ENCODE measurements at regions not wholly inside any gene's neighbourhood (a gene's known extent, or its start where the extent isn't known, plus 50 kb on each side); places are given as distances from the start of the nearest gene placed in this dataset.

GRCh38 chr3:178056868-178057267, 479.4 kb upstream of the KCNMB2 start:
- H3K4ac ChIP-seq (ENCODE audit: low read depth, low read length): no peak overlapping the region
- H3K79me2 ChIP-seq (ENCODE audit: control insufficient read depth, insufficient read depth, low read length): no peaks in the 10 kb centered on the region
- no peak overlapping the region for H3K18ac ChIP-seq (ENCODE audit: low read length)
- H3K4me1 ChIP-seq (ENCODE audit: control insufficient read depth, low read depth, low read length): no peaks in the 10 kb centered on the region
- H3K23ac ChIP-seq (ENCODE audit: low read length): no peak overlapping the region
- H3K27ac ChIP-seq (ENCODE audit: low read depth, low read length): no peak overlapping the region
- H3K9ac ChIP-seq (ENCODE audit: low read length): no peak overlapping the region
- no peak overlapping the region for H2BK5ac ChIP-seq (ENCODE audit: low read length)
- H4K8ac ChIP-seq (ENCODE audit: low read depth, low read length): no peak overlapping the region
- H3K79me1 ChIP-seq (ENCODE audit: low read length): no peaks in the 10 kb centered on the region
- WGBS (ENCODE audit: extremely low coverage, insufficient coverage, low lambda C conversion rate): no CpG with 5 or more reads among the region's 1 CpG
- no peaks in the 10 kb centered on the region for H3K36me3 ChIP-seq (ENCODE audit: control insufficient read depth, insufficient read depth, low read length)
- no peak overlapping the region for H3K4me3 ChIP-seq (ENCODE audit: low read length)
- no peak for DNase-seq
- no peak overlapping the region for H2BK15ac ChIP-seq (replicated peaks; ENCODE audit: low read depth)
- no peaks in the 10 kb centered on the region for H3K27me3 ChIP-seq (ENCODE audit: insufficient read depth, low read length, poor library complexity)
- no peak overlapping the region for H3K56ac ChIP-seq (ENCODE audit: low read length)
- no peak overlapping the region for H2AK5ac ChIP-seq (ENCODE audit: low read length)
- no peak overlapping the region for H4K5ac ChIP-seq (ENCODE audit: low read length)
- no peak overlapping the region for H2BK120ac ChIP-seq (ENCODE audit: low read depth, low read length)
- no peak overlapping the region for H3K4me2 ChIP-seq (ENCODE audit: low read length)

GRCh38 chr3:178058629-178059028, 477.6 kb upstream of the KCNMB2 start:
- Histone ChIP-seq H4K8ac (ENCODE audit: low read depth, low read length) (no peak overlapping the region), H3K4ac (ENCODE audit: low read depth, low read length) (no peak overlapping the region), H3K79me1 (ENCODE audit: low read length) (no peaks in the 10 kb centered on the region), H3K23ac (ENCODE audit: low read length) (no peak overlapping the region), H4K5ac (ENCODE audit: low read length) (no peak overlapping the region), H3K36me3 (ENCODE audit: control insufficient read depth, insufficient read depth, low read length) (no peaks in the 10 kb centered on the region), H2BK5ac (ENCODE audit: low read length) (no peak overlapping the region), H3K9ac (ENCODE audit: low read length) (no peak overlapping the region), H2BK120ac (ENCODE audit: low read depth, low read length) (no peak overlapping the region), H3K56ac (ENCODE audit: low read length) (no peak overlapping the region), H3K4me3 (ENCODE audit: low read length) (no peak overlapping the region), H2AK5ac (ENCODE audit: low read length) (no peak overlapping the region), H3K27me3 (ENCODE audit: insufficient read depth, low read length, poor library complexity) (no peaks in the 10 kb centered on the region), H3K27ac (ENCODE audit: low read depth, low read length) (no peak overlapping the region), H3K4me2 (ENCODE audit: low read length) (no peak overlapping the region), H3K79me2 (ENCODE audit: control insufficient read depth, insufficient read depth, low read length) (no peaks in the 10 kb centered on the region), H3K4me1 (ENCODE audit: control insufficient read depth, low read depth, low read length) (no peaks in the 10 kb centered on the region), H2BK15ac (replicated peaks; ENCODE audit: low read depth) (no peak overlapping the region), H3K18ac (ENCODE audit: low read length) (no peak overlapping the region)
- no peak for DNase-seq
- no CpG with 5 or more reads among the region's 6 CpGs for WGBS (ENCODE audit: extremely low coverage, insufficient coverage, low lambda C conversion rate)

- Histone ChIP-seq H2BK5ac (ENCODE audit: low read length) (no peak overlapping the region), H3K56ac (ENCODE audit: low read length) (no peak overlapping the region), H3K4ac (ENCODE audit: low read depth, low read length) (no peak overlapping the region), H3K23ac (ENCODE audit: low read length) (no peak overlapping the region), H3K18ac (ENCODE audit: low read length) (no peak overlapping the region), H3K4me3 (ENCODE audit: low read length) (no peak overlapping the region), H3K4me1 (ENCODE audit: control insufficient read depth, low read depth, low read length) (no peaks in the 10 kb centered on the region), H3K4me2 (ENCODE audit: low read length) (no peak overlapping the region), H3K9ac (ENCODE audit: low read length) (no peak overlapping the region), H4K5ac (ENCODE audit: low read length) (no peak overlapping the region), H3K27me3 (ENCODE audit: insufficient read depth, low read length, poor library complexity) (no peaks in the 10 kb centered on the region), H2BK120ac (ENCODE audit: low read depth, low read length) (no peak overlapping the region), H3K79me1 (ENCODE audit: low read length) (no peaks in the 10 kb centered on the region), H4K8ac (ENCODE audit: low read depth, low read length) (no peak overlapping the region), H3K79me2 (ENCODE audit: control insufficient read depth, insufficient read depth, low read length) (no peaks in the 10 kb centered on the region), H3K27ac (ENCODE audit: low read depth, low read length) (no peak overlapping the region), H2AK5ac (ENCODE audit: low read length) (no peak overlapping the region), H3K36me3 (ENCODE audit: control insufficient read depth, insufficient read depth, low read length) (no peaks in the 10 kb centered on the region), H2BK15ac (replicated peaks; ENCODE audit: low read depth) (no peak overlapping the region)
- no peak for DNase-seq
Observed at GRCh38 chr3:178059119-178059518, 477.1 kb upstream of the KCNMB2 start.

GRCh38 chr3:178059836-178060235, 476.4 kb upstream of the KCNMB2 start:
- Histone ChIP-seq H2BK120ac (ENCODE audit: low read depth, low read length) (no peak overlapping the region), H4K5ac (ENCODE audit: low read length) (no peak overlapping the region), H2AK5ac (ENCODE audit: low read length) (no peak overlapping the region), H3K27ac (ENCODE audit: low read depth, low read length) (no peak overlapping the region), H2BK15ac (replicated peaks; ENCODE audit: low read depth) (no peak overlapping the region), H3K56ac (ENCODE audit: low read length) (no peak overlapping the region), H3K36me3 (ENCODE audit: control insufficient read depth, insufficient read depth, low read length) (no peaks in the 10 kb centered on the region), H3K18ac (ENCODE audit: low read length) (no peak overlapping the region), H4K8ac (ENCODE audit: low read depth, low read length) (no peak overlapping the region), H2BK5ac (ENCODE audit: low read length) (no peak overlapping the region), H3K4ac (ENCODE audit: low read depth, low read length) (no peak overlapping the region), H3K23ac (ENCODE audit: low read length) (no peak overlapping the region), H3K4me3 (ENCODE audit: low read length) (no peak overlapping the region), H3K9ac (ENCODE audit: low read length) (no peak overlapping the region), H3K79me2 (ENCODE audit: control insufficient read depth, insufficient read depth, low read length) (no peaks in the 10 kb centered on the region), H3K4me1 (ENCODE audit: control insufficient read depth, low read depth, low read length) (no peaks in the 10 kb centered on the region), H3K79me1 (ENCODE audit: low read length) (no peaks in the 10 kb centered on the region), H3K27me3 (ENCODE audit: insufficient read depth, low read length, poor library complexity) (no peaks in the 10 kb centered on the region), H3K4me2 (ENCODE audit: low read length) (no peak overlapping the region)
- DNase-seq: no peak
- WGBS (ENCODE audit: extremely low coverage, insufficient coverage, low lambda C conversion rate): no CpG with 5 or more reads among the region's 6 CpGs

GRCh38 chr3:178060407-178060806, 475.8 kb upstream of the KCNMB2 start:
- no peak for DNase-seq
- no peak overlapping the region for H3K56ac ChIP-seq (ENCODE audit: low read length)
- no peaks in the 10 kb centered on the region for H3K79me1 ChIP-seq (ENCODE audit: low read length)
- H3K36me3 ChIP-seq (ENCODE audit: control insufficient read depth, insufficient read depth, low read length): no peaks in the 10 kb centered on the region
- H3K4me3 ChIP-seq (ENCODE audit: low read length): no peak overlapping the region
- WGBS (ENCODE audit: extremely low coverage, insufficient coverage, low lambda C conversion rate): no CpG with 5 or more reads among the region's 2 CpGs
- no peak overlapping the region for H3K4ac ChIP-seq (ENCODE audit: low read depth, low read length)
- H2BK15ac ChIP-seq (replicated peaks; ENCODE audit: low read depth): no peak overlapping the region
- H3K79me2 ChIP-seq (ENCODE audit: control insufficient read depth, insufficient read depth, low read length): no peaks in the 10 kb centered on the region
- H3K27ac ChIP-seq (ENCODE audit: low read depth, low read length): no peak overlapping the region
- H3K27me3 ChIP-seq (ENCODE audit: insufficient read depth, low read length, poor library complexity): no peaks in the 10 kb centered on the region
- H2BK5ac ChIP-seq (ENCODE audit: low read length): no peak overlapping the region
- no peak overlapping the region for H4K8ac ChIP-seq (ENCODE audit: low read depth, low read length)
- no peak overlapping the region for H4K5ac ChIP-seq (ENCODE audit: low read length)
- H2BK120ac ChIP-seq (ENCODE audit: low read depth, low read length): no peak overlapping the region
- H3K4me2 ChIP-seq (ENCODE audit: low read length): no peak overlapping the region
- H3K4me1 ChIP-seq (ENCODE audit: control insufficient read depth, low read depth, low read length): no peaks in the 10 kb centered on the region
- H3K9ac ChIP-seq (ENCODE audit: low read length): no peak overlapping the region
- no peak overlapping the region for H3K18ac ChIP-seq (ENCODE audit: low read length)
- H2AK5ac ChIP-seq (ENCODE audit: low read length): no peak overlapping the region
- H3K23ac ChIP-seq (ENCODE audit: low read length): no peak overlapping the region

GRCh38 chr3:178062126-178062525, 474.1 kb upstream of the KCNMB2 start:
- Histone ChIP-seq H3K27ac (ENCODE audit: low read depth, low read length) (no peak overlapping the region), H3K4me1 (ENCODE audit: control insufficient read depth, low read depth, low read length) (no peaks in the 10 kb centered on the region), H2BK15ac (replicated peaks; ENCODE audit: low read depth) (no peak overlapping the region), H2BK5ac (ENCODE audit: low read length) (no peak overlapping the region), H3K4me3 (ENCODE audit: low read length) (no peak overlapping the region), H3K56ac (ENCODE audit: low read length) (no peak overlapping the region), H3K36me3 (ENCODE audit: control insufficient read depth, insufficient read depth, low read length) (no peaks in the 10 kb centered on the region), H3K27me3 (ENCODE audit: insufficient read depth, low read length, poor library complexity) (no peaks in the 10 kb centered on the region), H3K18ac (ENCODE audit: low read length) (no peak overlapping the region), H2AK5ac (ENCODE audit: low read length) (no peak overlapping the region), H3K79me1 (ENCODE audit: low read length) (no peaks in the 10 kb centered on the region), H3K9ac (ENCODE audit: low read length) (no peak overlapping the region), H3K4me2 (ENCODE audit: low read length) (no peak overlapping the region), H4K5ac (ENCODE audit: low read length) (no peak overlapping the region), H4K8ac (ENCODE audit: low read depth, low read length) (no peak overlapping the region), H2BK120ac (ENCODE audit: low read depth, low read length) (no peak overlapping the region), H3K79me2 (ENCODE audit: control insufficient read depth, insufficient read depth, low read length) (no peaks in the 10 kb centered on the region), H3K4ac (ENCODE audit: low read depth, low read length) (no peak overlapping the region), H3K23ac (ENCODE audit: low read length) (no peak overlapping the region)
- WGBS (ENCODE audit: extremely low coverage, insufficient coverage, low lambda C conversion rate): no CpG with 5 or more reads among the region's 1 CpG
- DNase-seq: no peak

Measured in mesendoderm (in vitro differentiated cells).